ENCODE measurements at regions not wholly inside any gene's neighbourhood (a gene's known extent, or its start where the extent isn't known, plus 50 kb on each side); places are given as distances from the start of the nearest gene placed in this dataset.

- TF ChIP-seq CUX1 (CRISPR knock-in tag; IDR thresholded peaks at IDR 0.05) (no peak), ZNF124 (CRISPR knock-in tag; IDR thresholded peaks at IDR 0.05) (no peak), EHMT2 (IDR thresholded peaks at IDR 0.05) (no peak), PBX2 (CRISPR knock-in tag; IDR thresholded peaks at IDR 0.05; ENCODE audit: low read depth) (no peak), PBX2 (tag; conservative IDR thresholded peaks at IDR 0.05; ENCODE audit: low read depth) (no peak), NR1H2 (CRISPR knock-in tag; IDR thresholded peaks at IDR 0.05) (no peak)
Observed at GRCh38 chr20:12201289-12201991, 283.7 kb downstream of the BTBD3 start (continued).
